UCSD-AML1 (cell line): ENCODE measurements at regions not wholly inside any gene's neighbourhood (a gene's known extent, or its start where the extent isn't known, plus 50 kb on each side); places are given as distances from the start of the nearest gene placed in this dataset.
"Not testable (repeated sequence)": the region's sequence is repeated elsewhere in the genome, so short reads cannot be mapped to it uniquely, and the experiment has no call there.

Experiments used
- DNase-seq: peaks from one replicate; lab custom pipeline; 2025; ENCODE audit not compliant: unreplicated experiment; lab: John Stamatoyannopoulos, UW

- no peak for DNase-seq
Measured at GRCh38 chr5:83810511-83810910, 89.9 kb upstream of the HAPLN1 start.

DNA sequence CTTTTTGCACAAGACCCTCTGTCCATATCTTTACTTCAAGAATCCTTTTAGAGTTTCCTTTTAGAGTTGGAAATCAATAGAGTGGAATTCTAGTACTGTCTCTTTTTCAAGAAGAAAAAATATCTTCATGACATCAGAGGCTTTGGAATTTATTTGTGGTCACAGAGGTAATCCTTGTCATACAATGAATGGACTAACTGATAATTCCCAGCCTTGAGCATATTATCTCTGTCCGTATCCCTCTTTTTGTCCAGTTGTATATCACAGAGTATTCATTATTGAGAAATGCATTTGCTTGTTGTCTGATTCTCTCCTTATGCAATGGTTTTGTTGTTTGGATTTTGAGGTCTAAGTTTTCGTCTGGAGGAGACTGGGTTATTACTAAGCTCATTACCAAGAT lies 82.0 kb upstream of the HAPLN1 start:
- no peak for DNase-seq

DNA sequence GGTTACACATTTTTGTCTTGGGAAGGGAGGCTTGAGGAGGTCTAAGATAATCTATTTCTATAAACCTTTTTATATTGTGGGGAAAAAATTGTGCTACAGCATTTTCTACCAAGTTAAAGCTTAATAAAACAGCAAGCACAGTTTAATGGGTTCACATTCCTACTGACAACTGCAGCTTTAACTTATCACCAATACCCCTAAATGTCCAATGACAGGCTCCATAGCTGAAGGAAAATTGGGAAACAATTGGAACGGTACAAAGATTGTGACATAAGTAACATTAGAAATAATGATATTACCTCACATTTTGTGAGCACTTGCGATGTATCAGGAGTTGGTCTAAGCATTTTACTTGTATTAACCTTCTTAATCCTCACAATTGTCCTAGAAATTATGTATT lies 79.5 kb upstream of the HAPLN1 start:
- DNase-seq = no peak

- DNase-seq = not testable (repeated sequence)
Measured at GRCh38 chr5:83799020-83799419, 78.4 kb upstream of the HAPLN1 start.

GRCh38 chr5:83789371-83789770 lies 68.7 kb upstream of the HAPLN1 start:
- DNase-seq = no peak

- no peak for DNase-seq
Measured at GRCh38 chr5:83787631-83788030, 67.0 kb upstream of the HAPLN1 start.

- DNase-seq = no peak
Measured at GRCh38 chr5:83785176-83785668, 64.6 kb upstream of the HAPLN1 start.

DNA sequence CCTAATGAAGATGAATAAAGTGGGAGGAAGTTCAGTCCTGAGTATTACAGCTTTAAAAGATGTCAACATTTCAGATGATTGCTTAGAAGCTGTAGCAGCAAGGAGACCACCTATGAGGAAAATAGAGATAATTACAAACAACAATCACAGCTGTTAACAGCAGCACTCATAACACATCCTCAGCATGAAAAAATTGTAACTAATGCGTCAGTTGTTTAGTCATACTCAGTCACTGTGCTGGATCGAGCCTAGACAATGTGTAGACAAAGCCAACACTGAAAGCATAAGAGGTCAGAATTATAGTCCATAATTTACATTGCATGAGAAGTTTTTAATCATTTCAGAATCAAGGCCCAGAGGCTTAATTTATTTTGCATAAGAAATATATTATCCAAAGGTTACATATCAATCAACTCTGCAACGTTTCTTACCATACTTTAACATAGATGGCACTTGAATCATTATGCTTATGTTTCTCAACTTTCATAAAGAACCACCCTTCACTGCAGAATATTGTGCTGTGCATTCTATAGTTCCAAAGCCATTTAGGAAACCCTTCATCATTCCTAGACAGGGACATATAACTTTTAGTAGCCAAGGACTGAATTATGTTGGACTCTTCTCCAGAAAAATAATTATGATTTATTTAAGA lies 60.2 kb upstream of the HAPLN1 start:
- no peak for DNase-seq

GRCh38 chr5:83777856-83778255 lies 57.2 kb upstream of the HAPLN1 start:
- DNase-seq = no peak

DNA sequence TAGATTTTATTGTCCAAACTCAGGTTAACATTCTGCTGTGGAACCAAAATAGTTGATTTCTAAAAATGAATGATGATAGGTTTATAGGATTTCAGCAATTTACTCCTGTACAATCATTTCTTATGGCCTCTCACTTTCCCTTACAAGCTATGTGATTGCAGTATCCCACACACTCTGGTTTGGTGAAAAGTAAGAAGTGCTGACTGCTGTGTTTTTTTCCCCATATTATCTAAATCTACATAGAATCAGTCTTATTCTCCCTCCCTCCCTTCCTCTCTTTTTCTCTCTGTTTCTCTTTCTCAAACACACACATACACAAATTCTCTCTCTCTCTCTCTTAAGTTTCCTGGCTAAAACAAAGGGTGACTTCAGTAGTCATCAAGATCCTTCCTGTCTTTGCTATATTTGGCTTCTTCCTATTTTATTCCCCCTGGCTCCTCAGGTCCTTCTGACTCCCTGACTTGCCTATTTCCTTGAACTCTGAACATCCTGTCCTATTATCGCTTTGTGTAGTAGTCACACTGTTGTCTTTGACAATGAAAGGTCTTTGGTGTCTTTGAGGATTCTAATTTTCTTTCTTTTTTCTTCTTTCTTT lies 55.9 kb upstream of the HAPLN1 start:
- no peak for DNase-seq
